Common myeloid progenitor, CD34-positive (primary cell): ENCODE measurements at regions not wholly inside any gene's neighbourhood (a gene's known extent, or its start where the extent isn't known, plus 50 kb on each side); places are given as distances from the start of the nearest gene placed in this dataset.

Source experiments
- CTCF ChIA-PET: fragments of 350-600 bp; sonication (Branson Sonifier 250); formaldehyde crosslinking; loops from one replicate; lab custom pipeline; 2021; ENCODE audit warnings: antibody characterized with exemption; lab: Charles Lee
- POLR2A ChIA-PET: fragments of 350-600 bp; sonication (Branson Sonifier 250); formaldehyde crosslinking; loops from one replicate; lab custom pipeline; 2021; ENCODE audit warnings: antibody characterized with exemption; lab: Charles Lee
- DNase-seq, 3 donors: peaks; one replicate each; pipeline versions ENCODE4 v3.0.0 to v3.0.0-alpha.2; 2013
- H3K27ac ChIP-seq, 2 experiments: 1 replicate in 1 of 2; 2 replicates in 1 of 2; pipeline ENCODE4 v1.7.0; 2013; ENCODE audit warnings: inconsistent platforms in 2 of 2, low read length in 2 of 2, mild to moderate bottlenecking in 2 of 2, low read depth in 1 of 2, moderate library complexity in 1 of 2; ENCODE audit not compliant: severe bottlenecking in 2 of 2, insufficient read depth in 1 of 2, poor library complexity in 1 of 2
- H3K27me3 ChIP-seq, 5 experiments: replicated peaks in 2 of 5; 1 replicate in 3 of 5; 2 replicates in 2 of 5; pipeline versions ENCODE4 v1.6.1 to v1.7.0; 2013; ENCODE audit warnings: low read length in 4 of 5, mild to moderate bottlenecking in 2 of 5, moderate library complexity in 2 of 5, inconsistent platforms in 1 of 5; ENCODE audit not compliant: insufficient read depth in 5 of 5, control insufficient read depth in 4 of 5
- H3K36me3 ChIP-seq, 4 experiments: 1 replicate in 2 of 4; 2 replicates in 2 of 4; pipeline versions ENCODE4 v1.6.1 to v1.7.0; 2013; ENCODE audit warnings: low read length in 3 of 4, control low read depth in 1 of 4, mild to moderate bottlenecking in 1 of 4; ENCODE audit not compliant: control insufficient read depth in 4 of 4, insufficient read depth in 4 of 4
- H3K4me1 ChIP-seq, 4 experiments: 1 replicate in 3 of 4; 2 replicates in 1 of 4; pipeline versions ENCODE4 v1.6.1 to v1.7.1; 2013; ENCODE audit warnings: low read length in 3 of 4, mild to moderate bottlenecking in 3 of 4, control low read depth in 1 of 4, inconsistent platforms in 1 of 4, moderate library complexity in 1 of 4; ENCODE audit not compliant: control insufficient read depth in 4 of 4, insufficient read depth in 4 of 4; ENCODE audit errors: control extremely low read depth in 1 of 4
- H3K4me3 ChIP-seq, 7 experiments: 1 replicate in 4 of 7; 2 replicates in 3 of 7; pipeline versions ENCODE4 v1.5.1 to v1.7.0; 2013; ENCODE audit warnings: mild to moderate bottlenecking in 7 of 7, low read length in 6 of 7, moderate library complexity in 6 of 7, inconsistent platforms in 2 of 7, low read depth in 2 of 7, control low read depth in 1 of 7; ENCODE audit not compliant: insufficient read depth in 4 of 7, control insufficient read depth in 1 of 7; ENCODE audit errors: extremely low read depth in 1 of 7
- H3K9me3 ChIP-seq, 5 experiments: 1 replicate in 4 of 5; 2 replicates in 1 of 5; pipeline versions ENCODE4 v1.6.1 to v1.7.1; 2013; ENCODE audit warnings: low read length in 4 of 5, mild to moderate bottlenecking in 2 of 5, inconsistent platforms in 1 of 5, low read depth in 1 of 5, moderate library complexity in 1 of 5; ENCODE audit not compliant: control insufficient read depth in 4 of 5, insufficient read depth in 2 of 5; ENCODE audit errors: control extremely low read depth in 1 of 5
- WGBS: methylation state at CpG from one replicate; pipeline ENCODE4 v1.1.5; 2013; ENCODE audit not compliant: insufficient coverage; 5-methylcytosine and 5-hydroxymethylcytosine counted together

- 96% methylated on average over 4 of the region's 4 CpGs for WGBS
- no peak overlapping the region for H3K27ac ChIP-seq
Observed at GRCh38 chr7:41187322-41187721, 515.6 kb downstream of the INHBA start.

DNA sequence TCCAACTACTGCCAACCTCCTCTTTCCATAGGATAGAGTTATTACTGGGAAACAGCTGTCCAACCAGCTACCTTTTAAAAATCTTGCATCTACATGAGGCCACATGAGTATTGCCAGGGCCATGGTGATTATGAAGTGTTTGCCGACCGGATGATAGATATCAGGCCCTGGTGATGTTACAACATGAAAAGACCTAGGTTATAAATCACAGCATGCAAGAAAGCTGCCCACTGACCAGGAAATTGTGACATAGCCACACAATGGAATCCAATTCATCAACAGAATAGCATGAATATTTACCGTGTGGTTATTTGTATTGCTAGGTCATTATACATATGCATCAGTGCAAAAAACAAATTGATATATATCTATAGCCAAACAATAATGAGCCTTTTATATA, 517.0 kb downstream of the INHBA start:
- ChIA-PET CTCF (no interaction called here), POLR2A (no interaction called here)
- 100% methylated on average over 1 of the region's 3 CpGs for WGBS
- DNase-seq: no peak
- Histone ChIP-seq H3K27me3 (no peaks in the 10 kb centered on the region), H3K36me3 (no peaks in the 10 kb centered on the region), H3K9me3 (no peaks in the 10 kb centered on the region), H3K27ac (no peak overlapping the region), H3K4me3 (no peak overlapping the region), H3K4me1 (peaks cover 0 to 10% (median 0%) of the 10 kb centered on the region in 4 experiments)

More at GRCh38 chr7:41187322-41187721, 515.6 kb downstream of the INHBA start:
- H3K36me3 ChIP-seq: no peaks in the 10 kb centered on the region
- no peak for DNase-seq
- peaks cover 0 to 13% (median 0%) of the 10 kb centered on the region in 4 experiments for H3K4me1 ChIP-seq
- no peak overlapping the region for H3K4me3 ChIP-seq
- ChIA-PET CTCF (interaction anchor here (1.1 kb wide), 1 partner anchor 25 kb away, joined by 4 read pairs; no protein-coding TSS in a partner anchor), POLR2A (no interaction called here)
- H3K9me3 ChIP-seq: no peaks in the 10 kb centered on the region
- no peaks in the 10 kb centered on the region for H3K27me3 ChIP-seq

DNA sequence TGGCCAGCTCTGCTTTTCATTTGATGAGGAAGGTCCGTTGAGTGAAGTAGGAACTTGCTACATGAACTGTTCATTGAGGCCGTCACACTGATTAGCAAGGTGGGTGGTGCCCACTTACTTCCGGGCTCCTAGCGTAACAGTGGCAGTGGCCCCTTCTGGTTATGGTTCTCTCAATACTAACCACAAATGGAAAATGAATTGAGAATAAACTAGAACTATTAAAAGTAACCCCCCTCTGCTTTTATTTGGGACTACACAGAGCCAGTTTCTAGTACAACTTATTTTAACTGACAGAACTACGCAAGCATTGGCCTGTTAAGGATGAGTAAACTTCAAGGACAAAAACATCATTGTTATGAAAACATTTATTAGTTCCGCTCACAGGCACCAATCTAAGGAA, 519.1 kb downstream of the INHBA start:
- H3K4me3 ChIP-seq: no peak overlapping the region
- no peaks in the 10 kb centered on the region for H3K9me3 ChIP-seq
- no peak for DNase-seq
- no peaks in the 10 kb centered on the region for H3K36me3 ChIP-seq
- H3K27ac ChIP-seq: no peak overlapping the region
- H3K27me3 ChIP-seq: no peaks in the 10 kb centered on the region
- WGBS: 100% methylated on average over 3 of the region's 6 CpGs
- no peaks in the 10 kb centered on the region for H3K4me1 ChIP-seq
- POLR2A ChIA-PET: no interaction called here
- CTCF ChIA-PET: no interaction called here

DNA sequence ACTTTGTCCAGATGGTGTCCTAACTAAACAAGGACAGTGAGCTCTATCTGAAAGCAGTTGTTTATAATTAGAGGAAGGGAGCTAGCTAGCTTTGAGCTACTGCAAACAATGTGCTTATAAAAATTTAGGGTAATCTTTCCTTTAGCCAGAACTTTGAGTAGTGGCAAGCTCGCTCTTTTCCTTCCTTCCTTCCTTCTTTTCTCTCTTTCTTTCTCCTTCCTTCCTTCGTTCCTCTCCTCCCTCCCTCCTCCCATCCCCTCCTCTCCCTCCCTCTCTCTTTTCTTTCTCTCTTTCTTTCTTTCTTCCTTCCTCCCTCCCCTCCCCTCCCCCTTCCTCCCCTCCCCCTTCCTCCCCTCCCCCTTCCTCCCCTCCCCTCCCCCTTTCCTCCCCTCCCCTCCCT, 520.1 kb downstream of the INHBA start:
- ChIA-PET POLR2A (no interaction called here), CTCF (no interaction called here)
- no CpG with 5 or more reads among the region's 2 CpGs for WGBS
- DNase-seq: no peak
- Histone ChIP-seq H3K9me3 (no peaks in the 10 kb centered on the region), H3K4me3 (no peak overlapping the region), H3K4me1 (no peaks in the 10 kb centered on the region), H3K27me3 (no peaks in the 10 kb centered on the region), H3K36me3 (no peaks in the 10 kb centered on the region), H3K27ac (no peak overlapping the region)

GRCh38 chr7:41175435-41175834, 527.5 kb downstream of the INHBA start:
- Histone ChIP-seq H3K27ac (no peak overlapping the region), H3K9me3 (no peaks in the 10 kb centered on the region), H3K4me1 (no peaks in the 10 kb centered on the region), H3K27me3 (no peaks in the 10 kb centered on the region), H3K36me3 (no peaks in the 10 kb centered on the region), H3K4me3 (no peak overlapping the region)
- no peak for DNase-seq
- ChIA-PET CTCF (no interaction called here), POLR2A (no interaction called here)
- WGBS: 90% methylated on average over 8 of the region's 8 CpGs

DNA sequence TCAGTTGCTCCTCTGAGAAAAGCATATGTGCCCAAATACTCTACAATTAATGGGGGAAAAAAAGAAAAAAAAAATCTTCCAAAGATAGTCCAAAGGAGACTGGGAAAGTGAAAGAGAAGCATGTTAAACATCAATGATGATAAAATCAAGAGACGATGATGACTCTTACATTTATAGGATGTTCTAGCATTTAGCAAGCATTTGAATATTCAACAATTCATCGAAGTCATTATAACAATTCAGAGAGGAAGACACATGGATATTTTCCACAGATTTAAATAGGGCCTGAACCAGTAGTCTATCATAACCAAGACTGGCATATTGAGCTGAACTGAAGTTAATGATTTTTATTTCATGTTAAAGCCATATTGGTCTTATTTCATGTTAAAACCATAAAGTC, 528.4 kb downstream of the INHBA start:
- Histone ChIP-seq H3K4me3 (no peak overlapping the region), H3K36me3 (no peaks in the 10 kb centered on the region), H3K27me3 (no peaks in the 10 kb centered on the region), H3K9me3 (no peaks in the 10 kb centered on the region), H3K4me1 (no peaks in the 10 kb centered on the region), H3K27ac (no peak overlapping the region)
- POLR2A ChIA-PET: no interaction called here
- CTCF ChIA-PET: no interaction called here
- 100% methylated on average over 1 of the region's 2 CpGs for WGBS
- DNase-seq: no peak

DNA sequence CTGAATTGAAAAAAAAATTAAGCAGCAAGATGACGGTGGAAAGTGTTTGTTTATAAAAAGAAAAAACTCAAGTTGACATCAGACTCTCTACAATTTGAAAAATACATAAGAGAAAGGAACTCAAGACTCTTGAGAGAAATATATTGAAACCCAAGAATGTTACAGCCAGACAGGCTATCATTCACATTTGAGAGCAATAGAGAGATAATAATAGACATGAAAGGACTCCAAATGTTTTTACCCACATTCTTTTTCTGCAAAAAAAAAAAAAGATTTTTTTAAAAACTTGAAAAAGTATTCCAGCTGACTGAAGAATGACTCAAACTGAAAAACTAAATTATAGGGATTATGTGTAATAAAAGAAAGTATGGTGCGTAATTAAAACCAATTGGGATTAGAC, 532.4 kb downstream of the INHBA start:
- no peaks in the 10 kb centered on the region for H3K36me3 ChIP-seq
- no peak overlapping the region for H3K27ac ChIP-seq
- ChIA-PET CTCF (no interaction called here), POLR2A (no interaction called here)
- no peaks in the 10 kb centered on the region for H3K4me1 ChIP-seq
- no peak overlapping the region for H3K4me3 ChIP-seq
- DNase-seq: no peak
- peaks cover 0 to 2% (median 0%) of the 10 kb centered on the region in 5 experiments for H3K9me3 ChIP-seq
- no peaks in the 10 kb centered on the region for H3K27me3 ChIP-seq
- no CpG with 5 or more reads among the region's 2 CpGs for WGBS
